ENCODE measurements at regions not wholly inside any gene's neighbourhood (a gene's known extent, or its start where the extent isn't known, plus 50 kb on each side); places are given as distances from the start of the nearest gene placed in this dataset.

- TF ChIP-seq, protein P1, sequence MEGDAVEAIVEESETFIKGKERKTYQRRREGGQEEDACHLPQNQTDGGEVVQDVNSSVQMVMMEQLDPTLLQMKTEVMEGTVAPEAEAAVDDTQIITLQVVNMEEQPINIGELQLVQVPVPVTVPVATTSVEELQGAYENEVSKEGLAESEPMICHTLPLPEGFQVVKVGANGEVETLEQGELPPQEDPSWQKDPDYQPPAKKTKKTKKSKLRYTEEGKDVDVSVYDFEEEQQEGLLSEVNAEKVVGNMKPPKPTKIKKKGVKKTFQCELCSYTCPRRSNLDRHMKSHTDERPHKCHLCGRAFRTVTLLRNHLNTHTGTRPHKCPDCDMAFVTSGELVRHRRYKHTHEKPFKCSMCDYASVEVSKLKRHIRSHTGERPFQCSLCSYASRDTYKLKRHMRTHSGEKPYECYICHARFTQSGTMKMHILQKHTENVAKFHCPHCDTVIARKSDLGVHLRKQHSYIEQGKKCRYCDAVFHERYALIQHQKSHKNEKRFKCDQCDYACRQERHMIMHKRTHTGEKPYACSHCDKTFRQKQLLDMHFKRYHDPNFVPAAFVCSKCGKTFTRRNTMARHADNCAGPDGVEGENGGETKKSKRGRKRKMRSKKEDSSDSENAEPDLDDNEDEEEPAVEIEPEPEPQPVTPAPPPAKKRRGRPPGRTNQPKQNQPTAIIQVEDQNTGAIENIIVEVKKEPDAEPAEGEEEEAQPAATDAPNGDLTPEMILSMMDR (IDR thresholded peaks at IDR 0.05): no peak
- no peak for TF ChIP-seq POLR2AphosphoS5 (IDR thresholded peaks at IDR 0.05)
These were observed 221.6 kb downstream of the TUBA3C start for GRCh38 chr13:18959996-18960395.
